HepG2 (cell line): ENCODE measurements at regions not wholly inside any gene's neighbourhood (a gene's known extent, or its start where the extent isn't known, plus 50 kb on each side); places are given as distances from the start of the nearest gene placed in this dataset.

Experiments
- ATAC-seq: fragments of 200-7000 bp; cut with Tn5 transposase; 3 replicates; pipeline ENCODE4 v1.9.1; 2020; ENCODE audit warnings: mild to moderate bottlenecking, moderate library complexity
- BruUV-seq: library from RNA; stranded (reverse); fragments of 400-500 nt; replicated peaks from 2 replicates; lab custom pipeline; 2021; lab: Mats Ljungman, UMichigan
- CTCF ChIA-PET: fragments of 300-600 bp; formaldehyde crosslinking; extraction: SDS; loops from one replicate; lab custom pipeline; 2021; ENCODE audit warnings: low total read pairs, inconsistent platforms, low intra/inter-chr PET ratio; lab: Yijun Ruan, JAX
- POLR2A ChIA-PET: fragments of 350-600 bp; sonication (Branson Sonifier 250); formaldehyde crosslinking; loops from one replicate; lab custom pipeline; 2020; ENCODE audit warnings: antibody characterized with exemption, inconsistent platforms; lab: Yijun Ruan, JAX
- DNase-seq: peaks from one replicate; pipeline ENCODE4 v3.0.0-alpha.2; 2015; ENCODE audit warnings: low spot score
- FAIRE-seq: peaks from 3 replicates; lab custom pipeline; 2011; peaks lifted over from hg19 to GRCh38; lab: Jason Lieb, UNC
- H2AFZ ChIP-seq: one replicate; pipeline ENCODE4 v1.6.1; 2011; ENCODE audit warnings: low read length, inconsistent platforms
- H3K27ac ChIP-seq: fragments of 300-600 bp; 3 replicates; pipeline ENCODE4 v1.8.0; 2011; ENCODE audit warnings: mixed run types, mild to moderate bottlenecking, mixed read lengths, low read length, inconsistent platforms; ENCODE audit not compliant: insufficient read depth; ENCODE audit errors: extremely low read length
- H3K27me3 ChIP-seq, 2 experiments: fragments of 200-600 bp in 1 of 2; 2 replicates in 1 of 2; 3 replicates in 1 of 2; pipeline versions ENCODE4 v1.6.0 to v1.8.0; 2011; ENCODE audit warnings: low read length in 2 of 2, mild to moderate bottlenecking in 2 of 2, moderate library complexity in 2 of 2, inconsistent platforms in 1 of 2; ENCODE audit not compliant: insufficient read depth in 2 of 2, control insufficient read depth in 1 of 2
- H3K36me3 ChIP-seq, 2 experiments: fragments of 200-600 bp in 1 of 2; replicated peaks in 1 of 2; 2 replicates in 1 of 2; 3 replicates in 1 of 2; pipeline versions ENCODE4 v1.5.1 to v1.8.0; 2011; ENCODE audit warnings: low read length in 2 of 2, inconsistent platforms in 1 of 2; ENCODE audit not compliant: insufficient read depth in 2 of 2, control insufficient read depth in 1 of 2
- H3K4me1 ChIP-seq: 2 replicates; pipeline ENCODE4 v1.5.1; 2012; ENCODE audit warnings: low read length, inconsistent platforms; ENCODE audit not compliant: insufficient read depth
- H3K4me2 ChIP-seq: 2 replicates; pipeline ENCODE4 v1.6.0; 2011; ENCODE audit warnings: low read depth, low read length, inconsistent platforms
- H3K4me3 ChIP-seq, 3 experiments: fragments of 200-600 bp in 1 of 3; sonication (generic), shearing (Covaris generic) in 1 of 3; replicated peaks in 1 of 3; 2 replicates each; pipeline ENCODE4 v1.5.1; 2011 to 2016; ENCODE audit warnings: low read length in 3 of 3, inconsistent platforms in 2 of 3, low read depth in 2 of 3, mild to moderate bottlenecking in 2 of 3, control low read depth in 1 of 3, mixed read lengths in 1 of 3; ENCODE audit not compliant: insufficient read depth in 1 of 3
- H3K79me2 ChIP-seq: one replicate; pipeline ENCODE4 v1.6.1; 2011; ENCODE audit warnings: low read length, inconsistent platforms; ENCODE audit not compliant: insufficient read depth
- H3K9ac ChIP-seq: 2 replicates; pipeline ENCODE4 v1.6.0; 2011; ENCODE audit warnings: mild to moderate bottlenecking, low read depth, low read length, inconsistent platforms; ENCODE audit not compliant: insufficient read depth
- H3K9me3 ChIP-seq: 2 replicates; pipeline ENCODE4 v1.5.1; 2012; ENCODE audit warnings: mild to moderate bottlenecking, low read length
- H4K20me1 ChIP-seq: 2 replicates; pipeline ENCODE4 v1.6.0; 2011; ENCODE audit warnings: inconsistent platforms, mild to moderate bottlenecking, low read length, moderate library complexity; ENCODE audit not compliant: insufficient read depth
- AHR ChIP-seq: IDR thresholded peaks from 2 replicates; pipeline ENCODE4 v1.6.1; 2018; ENCODE audit warnings: missing genetic modification reagents, missing compliant biosample characterization
- ATF4 ChIP-seq, 2 experiments: fragments of 450-650 bp in 1 of 2; sonication (generic) in 1 of 2; formaldehyde crosslinking; IDR thresholded peaks; 2 replicates each; pipeline versions ENCODE4 v1.5.0 to v1.8.0; 2020 to 2022; ENCODE audit warnings: mild to moderate bottlenecking in 1 of 2, missing genetic modification reagents in 1 of 2
- BRD4 ChIP-seq: sonication (generic); formaldehyde crosslinking; IDR thresholded peaks from 2 replicates; pipeline ENCODE4 v1.4.0; 2020; ENCODE audit warnings: missing genetic modification reagents
- CSRNP2 ChIP-seq: sonication (generic); formaldehyde crosslinking; conservative IDR thresholded peaks from 2 replicates; pipeline ENCODE4 v1.8.0; 2022; ENCODE audit warnings: low read depth, missing genetic modification reagents
- EEA1 ChIP-seq: sonication (generic); formaldehyde crosslinking; IDR thresholded peaks from 2 replicates; pipeline ENCODE4 v1.5.1; 2020; ENCODE audit warnings: mild to moderate bottlenecking, missing genetic modification reagents, borderline replicate concordance
- HES4 ChIP-seq: sonication (generic); formaldehyde crosslinking; IDR thresholded peaks from 2 replicates; pipeline ENCODE4 v1.9.0; 2021; ENCODE audit warnings: mild to moderate bottlenecking, missing genetic modification reagents, borderline replicate concordance
- ISX ChIP-seq: sonication (generic); formaldehyde crosslinking; conservative IDR thresholded peaks from 2 replicates; pipeline ENCODE4 v1.5.0; 2020; ENCODE audit warnings: missing genetic modification reagents
- NFYB ChIP-seq: sonication (generic); formaldehyde crosslinking; IDR thresholded peaks from 2 replicates; pipeline ENCODE4 v1.4.0; 2020; ENCODE audit warnings: missing genetic modification reagents
- SOX13 ChIP-seq, 3 experiments: fragments of 450-650 bp in 1 of 3; sonication (generic) in 1 of 3; formaldehyde crosslinking in 1 of 3; IDR thresholded peaks in 2 of 3; conservative IDR thresholded peaks in 1 of 3; 2 replicates each; pipeline versions ENCODE4 v1.5.0 to v1.6.1; 2016 to 2020; ENCODE audit warnings: antibody characterized with exemption in 1 of 3, mild to moderate bottlenecking in 1 of 3, missing compliant biosample characterization in 1 of 3, missing genetic modification reagents in 1 of 3, moderate library complexity in 1 of 3
- TBL1XR1 ChIP-seq: fragments of 150-350 bp; IDR thresholded peaks from 2 replicates; pipeline ENCODE4 v1.6.1; 2014; ENCODE audit warnings: borderline replicate concordance, low read length; ENCODE audit not compliant: partially characterized antibody
- ZNF562 ChIP-seq: sonication (generic); formaldehyde crosslinking; IDR thresholded peaks from 2 replicates; pipeline ENCODE4 v1.8.0; 2022; ENCODE audit warnings: missing genetic modification reagents, borderline replicate concordance
- ZNF710 ChIP-seq: sonication (generic); formaldehyde crosslinking; IDR thresholded peaks from 2 replicates; pipeline ENCODE4 v1.5.0; 2020; ENCODE audit warnings: mild to moderate bottlenecking, missing genetic modification reagents, borderline replicate concordance
- WGBS: methylation state at CpG from one replicate; pipeline ENCODE4 v1.1.6; 2017; ENCODE audit warnings: low lambda C conversion rate; 5-methylcytosine and 5-hydroxymethylcytosine counted together
- in situ Hi-C: cut with HindIII; loops from 2 replicates; pipeline ENCODE4 v1.10.0; 2017; ENCODE audit warnings: low pct_unique_long_range_greater_than_20kb; ENCODE audit not compliant: extremely low pct_ligation_motif_present
- intact Hi-C: fragments of 100-400 bp; cut with micrococcal nuclease; formaldehyde crosslinking; loops from one replicate; pipeline ENCODE4 v1.10.0; 2022; ENCODE audit not compliant: unreplicated experiment

- DNase-seq (no peak), FAIRE-seq (no peak), ATAC-seq (no peak)
- Histone ChIP-seq H3K9me3 (no peaks in the 10 kb centered on the region), H3K79me2 (no peaks in the 10 kb centered on the region), H4K20me1 (no peaks in the 10 kb centered on the region), H3K36me3 (no peaks in the 10 kb centered on the region), H3K4me1 (no peaks in the 10 kb centered on the region), H3K27me3 (no peaks in the 10 kb centered on the region), H2AFZ (no peak overlapping the region), H3K9ac (no peak overlapping the region), H3K27ac (no peak overlapping the region), H3K4me2 (no peak overlapping the region), H3K4me3 (no peak overlapping the region)
- CTCF ChIA-PET = no interaction called here
- POLR2A ChIA-PET = no interaction called here
- intact Hi-C loops = no loop called here
- no TSS peak for BruUV-seq
- in situ Hi-C loops = no loop called here
- TF ChIP-seq BRD4 (CRISPR knock-in tag) (no peak), EEA1 (CRISPR knock-in tag) (no peak)
- WGBS = 25% methylated on average over 4 of the region's 4 CpGs
Measured at GRCh38 chr4:107449611-107450369, 270.2 kb downstream of the PAPSS1 start.

- FAIRE-seq (no peak), DNase-seq (no peak), ATAC-seq (no peak)
- no TSS peak for BruUV-seq
- POLR2A ChIA-PET = no interaction called here
- no peaks in the 10 kb centered on the region for H3K9me3 ChIP-seq
- 64% methylated on average over 3 of the region's 3 CpGs for WGBS
- in situ Hi-C loops = no loop called here
- H3K4me2 ChIP-seq = no peak overlapping the region
- H3K4me1 ChIP-seq = no peaks in the 10 kb centered on the region
- H3K27ac ChIP-seq = no peak overlapping the region
- no peaks in the 10 kb centered on the region for H3K36me3 ChIP-seq
- H3K4me3 ChIP-seq = no peak overlapping the region
- no peak overlapping the region for H3K9ac ChIP-seq
- H4K20me1 ChIP-seq = no peaks in the 10 kb centered on the region
- intact Hi-C loops = no loop called here
- H3K27me3 ChIP-seq = no peaks in the 10 kb centered on the region
- CTCF ChIA-PET = no interaction called here
- no peaks in the 10 kb centered on the region for H3K79me2 ChIP-seq
- no peak overlapping the region for H2AFZ ChIP-seq
- TF ChIP-seq ISX (CRISPR knock-in tag) (no peak), ATF4 (CRISPR knock-in tag; IDR thresholded peaks at IDR 0.05) (no peak), SOX13 (IDR thresholded peaks at IDR 0.05) (no peak), SOX13 (CRISPR knock-in tag; conservative IDR thresholded peaks at IDR 0.05 in 1 of 2, IDR thresholded peaks at IDR 0.05 in 1 of 2) (no peak), ZNF710 (CRISPR knock-in tag) (no peak), HES4 (no peak), NFYB (CRISPR knock-in tag) (no peak), ZNF562 (CRISPR knock-in tag) (no peak), TBL1XR1 (no peak), CSRNP2 (CRISPR knock-in tag) (no peak), AHR (no peak)
Measured at GRCh38 chr4:107442538-107443111, 277.4 kb downstream of the PAPSS1 start.
